H1 (cell line): ENCODE measurements at regions not wholly inside any gene's neighbourhood (a gene's known extent, or its start where the extent isn't known, plus 50 kb on each side); places are given as distances from the start of the nearest gene placed in this dataset.

Source experiments
- CTCF ChIA-PET: fragments of 300-600 bp; sonication (Branson Sonifier 250); formaldehyde crosslinking; loops from one replicate; lab custom pipeline; 2021; ENCODE audit not compliant: partially characterized antibody; lab: Charles Lee
- POLR2A ChIA-PET: fragments of 300-600 bp; sonication (Branson Sonifier 250); formaldehyde crosslinking; loops from one replicate; lab custom pipeline; 2021; ENCODE audit warnings: inconsistent platforms; ENCODE audit not compliant: partially characterized antibody; lab: Charles Lee
- DNase-seq, 2 experiments: peaks; one replicate each; pipeline versions ENCODE4 v3.0.0 to v3.0.0-alpha.2; 2010 to 2022; ENCODE audit warnings: low spot score in 2 of 2, low read depth in 1 of 2, mixed read lengths in 1 of 2
- FAIRE-seq: peaks from 2 replicates; lab custom pipeline; 2011; peaks lifted over from hg19 to GRCh38; lab: Jason Lieb, UNC
- H2AFZ ChIP-seq: 2 replicates; pipeline ENCODE4 v1.8.1; 2012; ENCODE audit warnings: low read length, inconsistent platforms
- H2AK5ac ChIP-seq: 2 replicates; pipeline ENCODE4 v1.6.1; 2013; ENCODE audit warnings: low read depth, low read length
- H2BK120ac ChIP-seq: replicated peaks from 2 replicates; pipeline ENCODE3; 2013; ENCODE audit warnings: low read depth, low read length, inconsistent platforms
- H2BK12ac ChIP-seq: 2 replicates; pipeline ENCODE4 v1.6.1; 2013; ENCODE audit warnings: low read depth, low read length
- H2BK15ac ChIP-seq: 2 replicates; pipeline ENCODE4 v1.6.1; 2013; ENCODE audit warnings: low read length
- H2BK20ac ChIP-seq: 2 replicates; pipeline ENCODE4 v1.6.1; 2013; ENCODE audit warnings: low read length
- H2BK5ac ChIP-seq: 2 replicates; pipeline ENCODE4 v1.6.1; 2013; ENCODE audit warnings: low read depth, low read length
- H3K14ac ChIP-seq: 2 replicates; pipeline ENCODE4 v1.6.1; 2013; ENCODE audit warnings: inconsistent platforms; ENCODE audit not compliant: insufficient read length
- H3K18ac ChIP-seq: 2 replicates; pipeline ENCODE4 v1.6.1; 2013; ENCODE audit warnings: low read length; ENCODE audit errors: extremely low read depth
- H3K23ac ChIP-seq: 2 replicates; pipeline ENCODE4 v1.6.1; 2013; ENCODE audit warnings: inconsistent platforms; ENCODE audit not compliant: insufficient read length
- H3K23me2 ChIP-seq: 2 replicates; pipeline ENCODE4 v1.6.1; 2013; ENCODE audit warnings: low read depth, low read length
- H3K27ac ChIP-seq: 2 replicates; pipeline ENCODE4 v1.6.1; 2011; ENCODE audit warnings: low read depth, low read length, inconsistent platforms
- H3K27me3 ChIP-seq, 4 experiments: replicated peaks in 1 of 4; 1 replicate in 1 of 4; 2 replicates in 3 of 4; pipeline versions ENCODE4 v1.6.1 to v1.8.1; 2011 to 2013; ENCODE audit warnings: low read length in 3 of 4, mild to moderate bottlenecking in 3 of 4, inconsistent platforms in 2 of 4, mixed read lengths in 2 of 4, moderate library complexity in 1 of 4; ENCODE audit not compliant: control insufficient read depth in 3 of 4, insufficient read depth in 3 of 4; ENCODE audit errors: extremely low read depth in 1 of 4
- H3K36me3 ChIP-seq, 4 experiments: 2 replicates each; pipeline versions ENCODE4 v1.6.1 to v1.8.1; 2011 to 2013; ENCODE audit warnings: mild to moderate bottlenecking in 4 of 4, low read length in 3 of 4, moderate library complexity in 2 of 4, control low read depth in 1 of 4, inconsistent platforms in 1 of 4; ENCODE audit not compliant: insufficient read depth in 4 of 4, control insufficient read depth in 2 of 4
- H3K4ac ChIP-seq: replicated peaks from 2 replicates; pipeline ENCODE3; 2013; ENCODE audit warnings: low read length, low read depth, mixed read lengths, inconsistent platforms; ENCODE audit not compliant: insufficient read length
- H3K4me1 ChIP-seq, 4 experiments: replicated peaks in 1 of 4; 1 replicate in 1 of 4; 2 replicates in 3 of 4; pipeline versions ENCODE4 v1.6.1 to v1.8.1; 2011 to 2013; ENCODE audit warnings: low read length in 3 of 4, inconsistent platforms in 2 of 4, mixed read lengths in 1 of 4; ENCODE audit not compliant: insufficient read depth in 4 of 4, control insufficient read depth in 3 of 4
- H3K4me2 ChIP-seq, 2 experiments: 2 replicates each; pipeline versions ENCODE4 v1.6.1 to v1.8.1; 2011 to 2013; ENCODE audit warnings: low read depth in 2 of 2, low read length in 2 of 2, control low read depth in 1 of 2, inconsistent platforms in 1 of 2, mild to moderate bottlenecking in 1 of 2; ENCODE audit not compliant: insufficient read depth in 1 of 2
- H3K4me3 ChIP-seq, 4 experiments: fragments of 200-600, 300-600 bp in 1 of 4; sonication (generic), shearing (Covaris generic), sonication (Bioruptor Twin) in 1 of 4; 2 replicates each; pipeline versions ENCODE4 v1.5.1 to v1.8.1; 2011 to 2016; ENCODE audit warnings: low read length in 4 of 4, low read depth in 3 of 4, control low read depth in 2 of 4, inconsistent platforms in 2 of 4, mild to moderate bottlenecking in 2 of 4, mixed read lengths in 1 of 4, moderate library complexity in 1 of 4; ENCODE audit not compliant: insufficient read depth in 2 of 4; ENCODE audit errors: extremely low read depth in 1 of 4
- H3K56ac ChIP-seq: replicated peaks from 2 replicates; pipeline ENCODE3; 2013; ENCODE audit warnings: low read depth, mild to moderate bottlenecking, mixed read lengths, low read length, inconsistent platforms; ENCODE audit not compliant: insufficient read length
- H3K79me1 ChIP-seq: 2 replicates; pipeline ENCODE4 v1.6.1; 2013; ENCODE audit warnings: low read depth, low read length, control low read depth
- H3K79me2 ChIP-seq, 2 experiments: 2 replicates each; pipeline versions ENCODE4 v1.6.1 to v1.8.1; 2012 to 2013; ENCODE audit warnings: low read length in 2 of 2, mild to moderate bottlenecking in 2 of 2, inconsistent platforms in 1 of 2; ENCODE audit not compliant: insufficient read depth in 2 of 2, control insufficient read depth in 1 of 2
- H3K9ac ChIP-seq, 4 experiments: replicated peaks in 1 of 4; 1 replicate in 1 of 4; 2 replicates in 3 of 4; pipeline versions ENCODE4 v1.6.1 to v1.8.1; 2011 to 2013; ENCODE audit warnings: low read depth in 3 of 4, low read length in 3 of 4, control low read depth in 2 of 4, mild to moderate bottlenecking in 2 of 4, moderate library complexity in 2 of 4, inconsistent platforms in 1 of 4; ENCODE audit errors: extremely low read depth in 1 of 4
- H3K9me3 ChIP-seq, 2 experiments: 2 replicates each; pipeline versions ENCODE4 v1.6.1 to v1.8.1; 2012 to 2013; ENCODE audit warnings: mild to moderate bottlenecking in 2 of 2, moderate library complexity in 2 of 2, control low read depth in 1 of 2, inconsistent platforms in 1 of 2, low read depth in 1 of 2, low read length in 1 of 2, mixed read lengths in 1 of 2; ENCODE audit not compliant: insufficient read depth in 2 of 2
- H4K20me1 ChIP-seq, 2 experiments: replicated peaks in 1 of 2; 2 replicates each; pipeline versions ENCODE3 to v1.8.1; 2011 to 2013; ENCODE audit warnings: inconsistent platforms in 2 of 2, low read length in 2 of 2, mild to moderate bottlenecking in 1 of 2; ENCODE audit not compliant: insufficient read depth in 2 of 2, control insufficient read depth in 1 of 2
- H4K5ac ChIP-seq: 2 replicates; pipeline ENCODE4 v1.6.1; 2013; ENCODE audit warnings: low read length, low read depth, mixed read lengths, inconsistent platforms; ENCODE audit not compliant: insufficient read length
- H4K8ac ChIP-seq: 2 replicates; pipeline ENCODE4 v1.8.0; 2013; ENCODE audit warnings: mild to moderate bottlenecking, moderate library complexity, low read length, inconsistent platforms; ENCODE audit not compliant: insufficient read depth; ENCODE audit errors: extremely low read depth
- H4K91ac ChIP-seq: replicated peaks from 2 replicates; pipeline ENCODE3; 2013; ENCODE audit warnings: low read length, mixed read lengths, inconsistent platforms; ENCODE audit not compliant: insufficient read length
- ASH2L ChIP-seq: fragments of 200-600, 300-600 bp; sonication (generic); IDR thresholded peaks from one replicate; pipeline ENCODE4 v1.7.1; 2017; ENCODE audit warnings: low read length
- EP300 ChIP-seq, 2 experiments: IDR thresholded peaks; 1 replicate in 1 of 2; 2 replicates in 1 of 2; pipeline ENCODE4 v1.6.1; 2011 to 2012; ENCODE audit warnings: low read depth in 2 of 2, low read length in 2 of 2, mild to moderate bottlenecking in 2 of 2, borderline replicate concordance in 1 of 2, inconsistent platforms in 1 of 2, moderate library complexity in 1 of 2
- JUN ChIP-seq: IDR thresholded peaks from 2 replicates; pipeline ENCODE4 v1.6.1; 2011; ENCODE audit warnings: low read depth, mild to moderate bottlenecking, improper control_type of control experiment, low read length
- SIX5 ChIP-seq: IDR thresholded peaks from 2 replicates; pipeline ENCODE4 v1.6.1; 2011; ENCODE audit warnings: mild to moderate bottlenecking, low read depth, low read length
- WGBS, 2 experiments: shearing (Covaris generic) in 1 of 2; methylation state at CpG; one replicate each; pipeline versions ENCODE4 v1.1.6 to v1.1.7; 2013 to 2015; ENCODE audit warnings: low lambda C conversion rate in 2 of 2, mixed read lengths in 2 of 2, inconsistent platforms in 1 of 2, low coverage in 1 of 2, missing lambda C conversion rate in 1 of 2; ENCODE audit not compliant: insufficient replicate concordance in 2 of 2, insufficient coverage in 1 of 2, insufficient read length in 1 of 2; ENCODE audit errors: extremely low coverage in 1 of 2, missing lambda C conversion rate in 1 of 2; 5-methylcytosine and 5-hydroxymethylcytosine counted together
- TF ChIP-seq, protein P1 (sequence below): IDR thresholded peaks from 2 replicates; pipeline ENCODE4 v1.6.1; 2012; ENCODE audit warnings: inconsistent platforms

DNA sequence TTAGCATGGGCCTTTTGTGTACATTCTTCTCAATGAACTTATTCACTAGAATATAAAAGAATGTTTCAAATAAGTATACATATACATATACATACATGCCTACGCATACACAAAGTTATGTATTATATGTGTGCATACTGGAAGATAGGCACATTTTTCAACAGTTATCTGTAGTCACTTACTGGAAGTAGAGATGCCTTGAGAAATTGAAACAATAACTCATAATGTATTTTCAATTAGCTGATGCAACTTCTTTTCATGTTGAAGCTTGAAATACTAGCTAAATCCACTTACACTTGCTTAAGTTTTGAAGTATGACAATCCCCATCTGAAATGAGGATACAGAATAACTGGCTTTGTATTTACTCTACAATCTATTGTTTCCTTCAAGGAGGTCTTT lies 469.0 kb upstream of the PTGER4 start:
- ChIA-PET POLR2A (no interaction called here), CTCF (interaction anchor here (0.6 to 1.1 kb wide), 2 partner anchors 14 to 123 kb away, joined by 3 to 5 read pairs; no protein-coding TSS in a partner anchor)
- Histone ChIP-seq H3K4me3 (no peak overlapping the region), H3K79me1 (no peaks in the 10 kb centered on the region), H3K14ac (no peak overlapping the region), H4K5ac (no peak overlapping the region), H3K36me3 (no peaks in the 10 kb centered on the region), H3K18ac (no peak overlapping the region), H3K23me2 (no peaks in the 10 kb centered on the region), H3K9ac (no peak overlapping the region), H4K91ac (no peak overlapping the region), H2BK20ac (no peak overlapping the region), H3K27ac (no peak overlapping the region), H2AFZ (no peak overlapping the region), H3K56ac (no peak overlapping the region), H3K27me3 (no peaks in the 10 kb centered on the region), H3K4me2 (no peak overlapping the region), H2BK15ac (no peak overlapping the region), H2BK12ac (no peak overlapping the region), H2BK120ac (no peak overlapping the region), H2AK5ac (no peak overlapping the region), H2BK5ac (no peak overlapping the region), H3K4me1 (no peaks in the 10 kb centered on the region), H3K23ac (no peak overlapping the region), H3K4ac (no peak overlapping the region), H4K8ac (no peak overlapping the region), H4K20me1 (no peaks in the 10 kb centered on the region), H3K79me2 (no peaks in the 10 kb centered on the region), H3K9me3 (no peaks in the 10 kb centered on the region)
- DNase-seq (no peak), FAIRE-seq (no peak)
- WGBS, 2 experiments: 96% methylated on average over 1 of the region's 1 CpG; no CpG with 5 or more reads in 1 of the 2 experiments
- TF ChIP-seq EP300 (IDR thresholded peaks at IDR 0.05; ENCODE audit: borderline replicate concordance in 1 of 2, low read depth in 2 of 2, low read length in 2 of 2): no peak
- TF ChIP-seq JUN: no peak
- TF ChIP-seq, protein P1, sequence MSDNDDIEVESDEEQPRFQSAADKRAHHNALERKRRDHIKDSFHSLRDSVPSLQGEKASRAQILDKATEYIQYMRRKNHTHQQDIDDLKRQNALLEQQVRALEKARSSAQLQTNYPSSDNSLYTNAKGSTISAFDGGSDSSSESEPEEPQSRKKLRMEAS: no peak
- no peak for TF ChIP-seq SIX5
- no peak for TF ChIP-seq ASH2L
